Sciatic nerve (tissue), 2 donors: ENCODE measurements at regions not wholly inside any gene's neighbourhood (a gene's known extent, or its start where the extent isn't known, plus 50 kb on each side); places are given as distances from the start of the nearest gene placed in this dataset.
A peak's percentile ranks its signal among the peaks of the same experiment; 100 is the strongest.
"Not testable (repeated sequence)": the region's sequence is repeated elsewhere in the genome, so short reads cannot be mapped to it uniquely, and the experiment has no call there.

Source experiments
- ATAC-seq: fragments of 200-7000 bp; cut with Tn5 transposase; one replicate; pipeline ENCODE4 v1.9.1; 2020; ENCODE audit warnings: mild to moderate bottlenecking, moderate library complexity
- DNase-seq: peaks from one replicate; pipeline ENCODE4 v3.0.0-alpha.2; 2020; ENCODE audit warnings: low spot score
- intact Hi-C: fragments of 100-400 bp; cut with DNase I; formaldehyde crosslinking; loops from one replicate; pipeline ENCODE4 v1.14.2; 2022
- donor health status: DM: no; HTN: no; CAD: no.
- donor health status: DM: no; HTN: no; CAD: no.

DNA sequence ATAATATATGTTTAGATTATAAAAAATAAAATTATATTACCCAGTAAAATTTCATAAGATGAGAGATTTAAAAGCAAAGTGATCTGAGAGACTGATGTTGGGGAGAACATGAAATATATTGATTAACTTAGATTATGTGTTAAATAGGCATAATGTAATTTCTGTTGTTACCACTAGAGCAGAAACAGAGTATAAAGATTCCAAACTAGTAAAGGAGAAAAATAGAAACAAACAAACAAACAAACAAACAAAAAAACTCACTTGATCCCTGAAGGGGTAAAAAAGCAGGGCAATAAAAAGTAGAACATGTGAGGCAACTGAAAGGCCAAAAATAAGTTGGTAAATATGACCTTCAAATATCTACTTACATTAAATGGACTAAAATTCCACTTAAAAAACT is 640.4 kb upstream of the RGS18 start:
- intact Hi-C loops = no loop called here
- ATAC-seq = no peak
- DNase-seq = no peak

DNA sequence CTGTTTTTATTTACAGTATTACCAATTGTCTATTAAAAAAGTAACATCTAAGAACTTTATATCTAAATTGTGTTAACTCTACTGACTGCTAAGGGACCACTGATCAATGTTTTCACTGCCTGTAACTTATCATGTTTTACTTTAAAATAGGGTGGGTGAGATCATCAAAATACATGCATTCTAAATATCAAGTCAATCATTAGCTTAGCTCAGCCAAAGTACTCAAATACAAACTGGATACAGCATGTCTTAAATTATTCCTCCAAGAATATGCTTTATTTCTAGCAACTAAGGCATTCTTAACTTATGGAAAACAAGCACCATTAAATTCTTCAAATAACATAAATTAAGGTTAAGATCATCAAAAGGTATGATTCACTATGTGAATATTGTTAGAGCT is 638.7 kb upstream of the RGS18 start:
- ATAC-seq (no peak), DNase-seq (no peak)
- intact Hi-C loops = no loop called here

DNA sequence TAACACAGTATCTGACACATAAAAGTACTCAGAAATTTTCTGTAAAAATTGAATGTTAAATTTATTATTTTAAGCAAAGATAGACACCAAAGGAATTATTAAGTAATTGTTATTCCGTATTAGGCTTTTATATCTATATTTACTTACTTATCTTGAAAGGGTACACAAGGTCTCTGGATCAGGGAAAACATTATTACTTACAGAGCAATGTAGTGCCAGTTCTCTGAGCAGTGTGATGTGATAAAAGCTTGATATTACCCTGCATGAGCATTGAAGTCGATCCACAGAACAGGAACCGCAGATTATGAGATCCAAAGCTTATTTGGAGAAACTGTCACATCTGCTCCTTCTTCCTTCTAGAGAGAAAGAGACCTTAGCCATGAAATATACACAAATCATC is 637.9 kb upstream of the RGS18 start:
- intact Hi-C loops = no loop called here
- no peak for DNase-seq
- ATAC-seq = no peak

- intact Hi-C loops, ATAC-seq, DNase-seq: not testable (repeated sequence)
These were observed 632.3 kb upstream of the RGS18 start for GRCh38 chr1:191525944-191526343.

DNA sequence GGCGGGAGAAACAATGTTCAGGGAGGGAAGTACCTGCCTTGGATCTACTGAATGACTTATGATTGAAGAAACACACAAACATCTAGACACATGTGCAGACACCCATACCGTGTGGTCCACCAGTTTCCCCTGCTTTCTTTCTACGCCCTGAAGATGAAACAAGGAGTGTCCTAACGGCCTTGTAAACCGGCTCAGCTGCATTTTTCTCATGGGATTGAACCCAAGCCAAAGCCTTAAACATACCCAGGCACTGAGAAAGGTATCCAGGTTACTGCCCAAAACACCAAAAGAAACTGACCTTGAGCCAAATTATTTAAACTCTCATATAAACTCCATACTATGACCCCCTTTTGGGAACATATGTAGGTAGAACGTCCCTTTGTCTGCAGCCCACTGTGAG is 630.0 kb upstream of the RGS18 start:
- DNase-seq (no peak), ATAC-seq (no peak)
- intact Hi-C loops = no loop called here

GRCh38 chr1:191530928-191531327 is 627.3 kb upstream of the RGS18 start:
- intact Hi-C loops = no loop called here
- ATAC-seq (no peak), DNase-seq (no peak)

DNA sequence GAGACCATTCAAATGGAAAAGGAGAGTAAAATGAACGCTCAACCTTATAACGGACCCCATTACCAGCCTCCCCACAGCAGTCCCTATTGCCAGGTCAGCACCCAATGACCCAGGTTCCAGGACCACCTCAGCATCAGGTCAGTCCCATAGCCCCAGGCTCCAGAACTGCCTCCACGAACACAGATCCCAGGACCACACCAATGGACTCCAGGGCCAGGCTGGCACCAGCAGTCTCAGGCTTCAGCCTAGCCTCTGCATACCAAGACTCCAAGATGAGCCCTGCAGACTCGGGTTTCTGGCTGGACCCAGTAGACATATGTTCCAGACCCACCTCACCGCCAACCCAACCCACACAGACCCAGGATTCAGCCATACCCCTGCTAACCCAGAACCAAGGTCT is 625.0 kb upstream of the RGS18 start:
- intact Hi-C loops = no loop called here
- ATAC-seq (no peak), DNase-seq (no peak)

GRCh38 chr1:191536791-191537429 is 621.4 kb upstream of the RGS18 start:
- no peak for ATAC-seq
- intact Hi-C loops = no loop called here
- no peak for DNase-seq

- ATAC-seq (no peak), DNase-seq (no peak)
- intact Hi-C loops = no loop called here
These were observed 616.5 kb upstream of the RGS18 start for GRCh38 chr1:191541758-191542157.

GRCh38 chr1:191542444-191542843 is 615.8 kb upstream of the RGS18 start:
- intact Hi-C loops = no loop called here
- ATAC-seq = no peak
- no peak for DNase-seq

DNA sequence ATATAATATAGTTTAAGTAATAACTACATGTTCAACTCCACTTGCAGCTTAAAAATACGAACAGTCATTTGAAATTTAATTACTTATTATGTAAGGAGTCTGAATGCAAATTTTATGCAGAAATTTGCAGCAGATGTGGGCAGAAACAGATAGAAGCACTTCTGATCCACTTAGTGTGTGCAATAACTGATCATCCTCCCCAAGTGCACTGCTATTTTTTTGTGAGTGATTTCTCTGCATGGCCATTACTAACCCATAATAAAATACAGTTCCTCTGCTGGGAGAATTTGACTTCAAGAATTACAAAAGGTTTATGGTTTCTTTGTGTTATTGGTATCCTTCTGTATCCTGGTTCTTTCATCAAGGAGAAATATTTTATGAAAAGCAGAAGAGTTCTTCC is 611.5 kb upstream of the RGS18 start:
- ATAC-seq = no peak
- intact Hi-C loops = no loop called here
- no peak for DNase-seq

DNA sequence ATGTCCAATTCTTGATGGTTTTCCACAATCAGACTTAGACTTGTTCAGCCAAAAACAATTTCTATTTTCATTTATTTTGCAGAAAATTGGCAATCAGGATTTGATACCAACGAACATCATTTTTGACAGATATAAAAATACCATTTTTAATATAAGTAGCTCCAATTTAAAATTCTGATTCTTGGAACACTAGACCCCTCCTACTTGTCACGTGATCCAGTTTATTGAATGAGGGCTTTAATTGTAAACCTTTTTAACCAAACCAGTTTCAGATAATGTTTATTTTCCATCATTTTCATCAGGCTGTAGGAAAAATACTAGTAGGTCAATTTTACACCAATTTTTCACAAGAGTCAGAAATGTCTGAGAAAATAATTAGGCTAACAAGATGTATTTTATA is 607.2 kb upstream of the RGS18 start:
- intact Hi-C loops = no loop called here
- no peak for ATAC-seq
- no peak for DNase-seq

DNA sequence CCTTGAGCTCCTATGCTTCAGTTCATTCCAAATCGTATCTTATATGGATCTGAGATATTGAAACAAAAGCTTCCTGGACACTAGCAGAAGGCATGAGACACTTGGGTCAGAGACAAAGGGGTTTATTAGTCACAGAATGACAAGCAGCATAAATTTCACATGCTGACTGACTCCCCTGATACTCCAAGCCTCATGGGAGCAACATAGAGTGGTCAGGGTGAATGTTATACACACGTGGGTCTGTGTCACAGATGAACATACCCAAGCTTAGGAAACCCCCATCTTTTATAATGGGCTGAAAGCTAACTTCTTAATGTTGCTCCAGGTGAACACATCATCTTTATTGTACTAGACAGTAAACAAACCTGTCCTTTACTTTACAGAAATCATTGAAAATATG is 599.9 kb upstream of the RGS18 start:
- DNase-seq (no peak), ATAC-seq (no peak)
- intact Hi-C loops = no loop called here

DNA sequence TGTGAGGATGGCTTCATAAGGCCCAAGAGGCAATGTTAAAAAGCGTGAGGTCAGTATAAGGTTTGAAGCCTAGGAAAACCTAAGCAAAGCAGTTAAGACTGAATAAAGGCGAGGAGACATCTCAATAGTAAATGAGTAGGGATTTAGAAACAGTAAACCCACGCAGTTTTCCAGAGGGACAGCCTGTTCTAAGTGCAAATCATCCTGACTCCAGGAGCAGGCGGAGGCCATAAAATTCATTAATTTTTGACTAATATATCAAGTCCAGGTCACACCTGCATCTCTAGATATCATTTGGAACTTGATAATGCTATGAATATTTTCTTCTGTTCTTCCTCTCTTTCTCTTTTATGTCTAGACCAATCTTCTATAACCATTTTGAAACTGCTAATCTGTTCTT is 597.0 kb upstream of the RGS18 start:
- intact Hi-C loops = no loop called here
- ATAC-seq (no peak), DNase-seq (no peak)

DNA sequence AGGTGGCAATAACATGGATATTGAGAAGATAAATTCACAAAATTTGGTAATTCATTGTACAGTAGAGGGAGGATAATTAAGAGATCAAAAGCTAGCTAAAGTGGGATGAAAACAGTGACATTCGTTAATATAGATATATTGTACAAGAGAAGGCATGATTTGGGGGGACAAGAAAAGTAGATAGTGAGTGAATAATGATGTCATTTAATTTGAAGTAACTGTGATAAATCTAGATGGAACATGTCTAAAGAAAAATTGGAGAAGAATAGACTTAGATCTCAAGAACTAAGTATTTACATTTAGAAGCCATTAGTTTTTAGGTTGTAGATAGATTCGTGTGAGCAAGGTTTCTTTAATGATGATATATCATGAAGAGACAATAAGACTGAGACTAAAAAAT is 594.0 kb upstream of the RGS18 start:
- ATAC-seq = no peak
- DNase-seq = no peak
- intact Hi-C loops = no loop called here

DNA sequence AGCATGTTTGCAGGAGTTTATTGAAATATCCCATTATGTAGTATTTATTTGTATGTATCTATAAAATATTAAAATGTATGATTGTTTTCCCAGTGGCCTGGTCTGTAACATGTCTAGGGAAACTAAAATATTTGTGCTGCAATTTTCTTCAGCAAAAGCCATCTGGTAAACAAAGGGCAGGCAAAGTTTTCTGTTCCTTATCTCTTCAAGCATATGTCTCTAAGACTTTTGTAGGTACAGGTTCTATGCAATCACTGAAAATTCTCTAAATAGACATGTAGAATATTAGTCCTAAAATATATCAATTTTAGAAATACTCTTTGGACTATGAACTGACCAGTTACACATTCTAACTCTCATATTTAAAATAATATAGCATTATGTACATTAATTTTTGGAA is 585.8 kb upstream of the RGS18 start:
- DNase-seq (no peak), ATAC-seq (no peak)
- intact Hi-C loops = no loop called here

GRCh38 chr1:191575180-191575579 is 583.1 kb upstream of the RGS18 start:
- ATAC-seq (no peak), DNase-seq (no peak)
- intact Hi-C loops = no loop called here

- DNase-seq (no peak), ATAC-seq (no peak)
- intact Hi-C loops = no loop called here
These were observed 582.5 kb upstream of the RGS18 start for GRCh38 chr1:191575746-191576145.

DNA sequence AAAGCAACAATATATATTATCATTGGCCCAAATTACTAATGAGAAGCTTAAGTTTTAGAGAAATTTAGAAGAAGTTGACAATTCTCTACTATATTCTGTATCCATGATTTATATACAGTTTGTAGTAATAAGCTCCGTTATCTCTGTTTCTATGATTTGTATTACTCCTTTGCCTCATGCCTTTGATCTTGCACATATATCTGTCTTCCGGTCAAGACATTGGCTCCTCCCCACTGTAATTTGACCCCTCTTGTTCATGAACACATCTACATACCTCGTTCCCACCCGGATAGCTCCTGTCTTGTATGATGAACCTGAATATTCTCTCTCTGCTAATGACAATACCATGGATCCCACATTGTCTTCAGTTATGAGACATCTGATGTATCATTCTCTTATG is 581.0 kb upstream of the RGS18 start:
- intact Hi-C loops = no loop called here
- ATAC-seq = no peak

GRCh38 chr1:191578281-191578680 is 580.0 kb upstream of the RGS18 start:
- intact Hi-C loops = no loop called here
- DNase-seq (no peak), ATAC-seq (no peak)

More for the DNA sequence above, 581.0 kb upstream of the RGS18 start:
- DNase-seq = no peak

DNA sequence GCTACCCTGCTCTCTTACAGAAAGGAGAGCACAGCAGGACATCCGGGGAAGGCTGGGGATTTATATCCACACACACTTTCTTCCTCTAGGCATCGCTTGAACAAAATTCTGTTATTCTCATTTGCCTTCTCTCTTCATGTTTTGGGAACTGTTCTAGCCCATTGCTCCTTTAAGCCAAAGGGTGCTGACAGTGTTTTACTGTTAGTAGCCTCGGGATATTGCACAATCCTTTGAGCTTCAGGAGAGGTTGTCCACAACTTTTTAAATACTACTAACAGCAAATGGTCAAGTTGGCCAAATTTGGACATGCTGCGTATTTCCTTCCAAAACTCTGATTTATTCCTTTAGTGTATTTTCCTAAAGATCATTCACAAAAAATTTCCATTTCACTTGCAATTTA is 579.2 kb upstream of the RGS18 start:
- no peak for DNase-seq
- peak; percentile 69 for ATAC-seq
- intact Hi-C loops = no loop called here

GRCh38 chr1:191582169-191582568 is 576.1 kb upstream of the RGS18 start:
- ATAC-seq (no peak), DNase-seq (no peak)
- intact Hi-C loops = no loop called here
